HUES48 (cell line): ENCODE measurements at regions not wholly inside any gene's neighbourhood (a gene's known extent, or its start where the extent isn't known, plus 50 kb on each side); places are given as distances from the start of the nearest gene placed in this dataset.

Experiments used
- H3K27ac ChIP-seq: one replicate; pipeline ENCODE4 v1.7.0; 2013; ENCODE audit warnings: low read depth, low read length, inconsistent platforms
- H3K27me3 ChIP-seq: 2 replicates; pipeline ENCODE4 v1.6.1; 2013; ENCODE audit warnings: mild to moderate bottlenecking, low read length; ENCODE audit not compliant: control insufficient read depth, insufficient read depth
- H3K36me3 ChIP-seq: 2 replicates; pipeline ENCODE4 v1.6.1; 2013; ENCODE audit warnings: low read length; ENCODE audit not compliant: control insufficient read depth, insufficient read depth
- H3K4me1 ChIP-seq: 2 replicates; pipeline ENCODE4 v1.6.1; 2013; ENCODE audit warnings: mild to moderate bottlenecking, low read length; ENCODE audit not compliant: control insufficient read depth, insufficient read depth
- H3K4me3 ChIP-seq: 2 replicates; pipeline ENCODE4 v1.5.1; 2013; ENCODE audit warnings: mild to moderate bottlenecking, low read depth, low read length
- H3K9ac ChIP-seq: 2 replicates; pipeline ENCODE4 v1.6.1; 2013; ENCODE audit warnings: mild to moderate bottlenecking, low read depth, low read length, moderate library complexity
- H3K9me3 ChIP-seq: 2 replicates; pipeline ENCODE4 v1.6.1; 2013; ENCODE audit warnings: low read length; ENCODE audit not compliant: control insufficient read depth, insufficient read depth

DNA sequence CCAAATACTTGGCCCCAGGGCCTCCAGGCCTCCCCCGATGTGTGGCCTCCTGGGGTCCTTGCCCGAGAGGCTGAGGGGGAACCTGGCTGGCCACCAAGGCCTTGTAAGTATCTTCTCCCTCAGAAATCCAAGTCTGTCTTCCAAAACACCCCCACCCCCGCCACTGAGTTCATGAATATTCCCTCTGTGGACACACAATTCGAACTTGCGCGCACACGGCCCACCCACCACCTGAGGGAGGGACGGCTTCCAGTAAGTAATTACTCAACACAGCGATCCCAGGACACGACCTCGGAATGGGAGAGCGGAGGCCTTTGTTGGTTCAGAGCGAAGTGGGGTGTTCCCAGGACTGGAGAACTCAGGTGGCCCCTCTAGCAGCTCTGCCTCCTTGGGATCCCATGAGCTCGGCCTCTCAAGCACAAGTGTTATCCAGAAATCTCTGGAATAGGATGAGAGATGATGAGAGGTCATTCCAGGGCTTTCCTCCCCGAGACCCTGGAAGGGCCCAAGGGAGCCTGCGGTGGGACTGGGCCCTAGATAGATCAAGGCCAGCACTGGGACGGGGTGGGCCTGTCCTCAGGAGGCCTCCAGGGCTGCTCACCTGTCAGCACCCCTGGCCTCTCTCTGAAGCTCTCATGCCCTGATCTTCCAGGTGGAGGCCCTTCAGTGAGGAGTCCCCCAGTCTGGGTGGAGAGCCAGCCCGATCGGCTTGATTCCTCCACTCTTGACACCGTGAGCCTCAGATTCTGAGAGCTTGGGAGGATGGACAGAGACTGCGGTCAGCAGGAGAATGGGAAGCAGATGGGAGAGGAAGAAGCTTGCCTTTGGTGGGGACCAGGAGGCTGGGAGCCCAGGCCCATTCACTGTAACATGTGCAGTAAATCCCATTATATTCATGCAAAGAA, 219.0 kb upstream of the RTL1 start:
- no peak overlapping the region for H3K27ac ChIP-seq
- H3K4me3 ChIP-seq = no peak overlapping the region
- H3K9ac ChIP-seq = no peak overlapping the region
- no peaks in the 10 kb centered on the region for H3K4me1 ChIP-seq
- no peaks in the 10 kb centered on the region for H3K9me3 ChIP-seq
- H3K36me3 ChIP-seq = no peaks in the 10 kb centered on the region
- H3K27me3 ChIP-seq = no peaks in the 10 kb centered on the region

DNA sequence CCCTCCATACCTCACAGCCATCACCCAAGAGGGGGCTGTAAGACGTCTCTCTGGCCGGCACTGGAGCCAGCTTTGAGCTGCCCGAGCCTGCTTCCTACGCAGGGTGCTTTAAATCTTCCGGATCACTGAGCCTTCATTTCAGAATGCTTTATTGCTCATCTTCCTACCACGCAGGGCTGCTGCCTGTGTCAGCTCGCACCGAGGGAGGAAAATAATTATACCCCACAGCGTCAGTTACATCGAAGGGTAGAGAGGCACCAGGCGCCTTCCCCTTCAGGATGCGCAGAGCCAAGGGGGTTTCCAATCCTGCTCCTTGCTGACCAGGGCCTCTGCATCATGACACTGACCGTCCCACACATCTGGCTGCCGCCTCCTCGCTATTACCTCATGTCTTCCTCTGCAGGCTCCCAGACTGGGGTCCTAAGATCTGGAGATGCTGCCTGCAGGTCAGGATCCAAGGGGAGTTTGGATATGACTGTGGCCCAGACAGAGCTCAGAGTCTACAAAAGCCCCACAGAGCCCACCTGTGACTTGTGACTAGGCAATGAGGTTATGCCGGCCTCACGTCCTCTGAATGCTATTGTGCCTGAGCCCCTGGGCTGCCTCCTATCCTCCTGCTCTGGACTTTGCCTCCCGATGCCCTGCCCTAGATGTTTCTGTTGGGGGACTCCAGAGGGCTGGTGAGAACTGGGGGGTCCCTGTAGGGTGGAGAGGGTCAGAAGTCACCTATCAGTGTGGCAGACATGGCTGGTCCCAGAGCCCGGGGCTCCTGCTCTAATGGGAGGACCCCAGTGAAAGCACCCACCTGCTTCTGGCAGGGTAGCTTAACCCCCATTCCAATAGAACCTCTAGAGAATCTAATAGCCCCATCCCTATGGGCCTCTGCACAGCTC, 220.3 kb upstream of the RTL1 start:
- H3K36me3 ChIP-seq = no peaks in the 10 kb centered on the region
- H3K4me1 ChIP-seq = no peaks in the 10 kb centered on the region
- H3K27me3 ChIP-seq = no peaks in the 10 kb centered on the region
- H3K9ac ChIP-seq = no peak overlapping the region
- H3K27ac ChIP-seq = no peak overlapping the region
- H3K4me3 ChIP-seq = no peak overlapping the region
- H3K9me3 ChIP-seq = no peaks in the 10 kb centered on the region

DNA sequence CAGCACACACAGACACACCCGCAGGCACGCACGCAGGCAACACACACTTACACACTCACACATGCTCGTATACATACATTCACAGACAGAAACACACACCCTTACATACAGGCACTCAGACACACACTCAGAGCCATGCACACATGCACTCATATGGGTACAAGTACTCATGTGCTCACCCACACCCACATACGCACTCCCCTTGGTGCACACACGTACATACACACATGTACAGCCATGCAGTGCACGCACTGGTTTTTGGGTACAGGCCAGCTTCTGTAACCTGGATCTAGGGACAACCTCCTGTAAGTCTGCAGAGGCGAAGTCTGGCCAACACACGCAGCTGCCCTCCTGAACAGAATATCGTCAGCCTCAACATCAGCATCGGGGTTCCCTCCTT, 221.3 kb upstream of the RTL1 start:
- no peaks in the 10 kb centered on the region for H3K27me3 ChIP-seq
- H3K27ac ChIP-seq = no peak overlapping the region
- H3K4me1 ChIP-seq = no peaks in the 10 kb centered on the region
- H3K36me3 ChIP-seq = no peaks in the 10 kb centered on the region
- no peak overlapping the region for H3K9ac ChIP-seq
- H3K4me3 ChIP-seq = no peak overlapping the region
- no peaks in the 10 kb centered on the region for H3K9me3 ChIP-seq

DNA sequence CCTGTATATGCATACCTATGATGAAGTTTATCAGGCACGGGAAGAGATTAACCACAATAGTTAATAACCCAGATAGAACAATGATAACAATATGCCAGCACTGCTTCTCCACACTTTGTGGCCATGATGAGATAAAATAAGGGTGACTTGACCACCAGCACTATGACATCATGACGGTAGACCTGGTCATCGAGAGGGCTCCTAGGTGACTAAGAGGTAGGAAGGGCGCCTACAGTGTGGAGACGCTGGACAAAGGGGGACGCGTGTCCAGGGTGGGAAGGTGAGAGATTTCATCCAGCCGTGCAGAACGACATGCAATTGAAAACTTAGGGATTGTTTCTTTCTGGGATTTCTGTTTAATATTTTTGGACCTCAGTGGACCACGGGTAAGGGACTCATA, 221.8 kb upstream of the RTL1 start:
- Histone ChIP-seq H3K4me1 (no peaks in the 10 kb centered on the region), H3K4me3 (no peak overlapping the region), H3K27ac (no peak overlapping the region), H3K9ac (no peak overlapping the region), H3K9me3 (no peaks in the 10 kb centered on the region), H3K36me3 (no peaks in the 10 kb centered on the region), H3K27me3 (no peaks in the 10 kb centered on the region)

DNA sequence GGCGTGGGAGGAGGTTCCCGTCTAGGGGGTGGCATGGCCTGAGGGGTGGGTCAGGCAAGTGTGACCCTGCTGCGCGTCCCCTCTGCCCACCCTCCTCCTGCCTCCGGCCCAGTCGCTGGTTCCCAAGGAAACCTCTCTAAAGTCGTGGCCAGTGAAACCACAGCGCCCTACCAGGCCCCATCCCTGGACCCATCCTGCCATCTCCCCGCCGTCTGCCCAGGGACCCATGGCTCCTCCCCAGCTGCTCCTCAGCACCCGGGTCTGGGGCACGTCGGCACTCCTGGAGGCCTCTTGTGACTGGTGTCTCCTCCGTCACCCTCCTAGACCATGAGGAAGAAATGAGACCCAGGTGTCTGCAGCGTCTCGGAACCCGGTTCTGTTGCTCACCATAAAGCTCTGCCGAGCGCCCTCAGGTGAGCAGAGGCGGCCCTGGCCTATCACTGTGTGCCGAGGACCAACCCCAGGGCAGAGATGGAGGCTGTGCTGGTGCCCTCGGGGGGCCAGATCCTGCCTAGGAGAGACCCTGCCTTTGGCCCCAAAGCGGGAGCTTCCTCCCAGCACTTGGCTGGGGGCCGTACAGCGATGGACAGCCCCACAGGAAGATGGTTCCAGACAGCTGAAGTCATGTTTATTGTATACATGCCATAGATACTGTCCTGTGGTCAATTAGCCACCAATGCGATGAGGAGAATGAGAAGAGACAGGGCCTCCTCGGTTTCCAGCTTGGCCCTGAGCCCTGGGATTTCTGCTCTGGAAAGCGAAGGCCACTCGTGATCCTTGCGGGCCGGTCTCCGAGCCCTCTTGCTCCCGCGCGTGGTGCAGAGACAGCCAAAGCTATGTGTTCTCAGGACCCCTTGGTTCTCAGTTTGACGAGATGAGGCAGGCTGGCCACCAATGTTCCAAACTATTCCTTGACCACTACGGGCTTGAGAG, 222.5 kb upstream of the RTL1 start:
- Histone ChIP-seq H3K36me3 (no peaks in the 10 kb centered on the region), H3K27me3 (no peaks in the 10 kb centered on the region), H3K9ac (no peak overlapping the region), H3K4me3 (no peak overlapping the region), H3K27ac (no peak overlapping the region), H3K9me3 (no peaks in the 10 kb centered on the region), H3K4me1 (no peaks in the 10 kb centered on the region)

DNA sequence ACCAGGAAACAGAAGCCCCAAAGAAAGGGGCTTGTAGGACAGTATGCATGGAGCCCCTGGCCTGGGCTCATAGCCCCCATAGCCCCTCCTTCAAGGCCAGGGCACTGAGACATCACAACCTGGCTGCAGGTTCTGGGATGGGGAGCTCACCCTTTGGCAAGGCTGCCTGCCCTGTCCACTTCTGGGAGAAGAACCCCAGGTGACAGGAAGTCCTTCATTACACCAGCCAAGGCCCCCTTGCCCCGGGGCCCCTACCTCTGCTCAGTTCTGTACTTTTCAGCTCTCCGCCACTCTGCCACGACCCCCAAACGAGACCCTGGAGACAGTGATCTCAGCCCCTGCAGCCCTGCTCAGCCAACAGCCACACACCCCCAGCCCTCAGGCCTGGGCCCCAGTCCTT, 223.2 kb upstream of the RTL1 start:
- Histone ChIP-seq H3K9ac (no peak overlapping the region), H3K36me3 (no peaks in the 10 kb centered on the region), H3K4me1 (no peaks in the 10 kb centered on the region), H3K27me3 (no peaks in the 10 kb centered on the region), H3K9me3 (no peaks in the 10 kb centered on the region), H3K4me3 (no peak overlapping the region), H3K27ac (no peak overlapping the region)

DNA sequence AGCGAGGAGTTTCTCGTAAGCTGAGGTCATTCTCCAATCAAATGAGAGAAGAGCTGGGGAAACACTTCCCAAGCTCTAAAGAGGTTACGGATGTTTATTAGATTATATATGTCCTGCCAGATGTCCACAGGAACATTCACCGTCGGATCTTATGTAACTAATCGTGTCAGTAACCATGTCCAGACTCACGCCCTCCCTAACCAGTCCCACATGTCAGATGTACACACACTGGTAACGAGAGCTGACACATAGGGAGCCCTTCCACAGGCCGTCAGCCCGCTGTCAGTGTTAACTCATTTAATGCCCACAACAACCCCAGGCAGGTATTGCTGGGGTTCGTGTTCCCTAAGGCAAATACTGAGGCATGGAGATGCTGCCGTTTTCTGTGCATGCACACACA, 223.7 kb upstream of the RTL1 start:
- Histone ChIP-seq H3K27ac (no peak overlapping the region), H3K27me3 (no peaks in the 10 kb centered on the region), H3K9me3 (no peaks in the 10 kb centered on the region), H3K9ac (no peak overlapping the region), H3K4me3 (no peak overlapping the region), H3K4me1 (no peaks in the 10 kb centered on the region), H3K36me3 (no peaks in the 10 kb centered on the region)

DNA sequence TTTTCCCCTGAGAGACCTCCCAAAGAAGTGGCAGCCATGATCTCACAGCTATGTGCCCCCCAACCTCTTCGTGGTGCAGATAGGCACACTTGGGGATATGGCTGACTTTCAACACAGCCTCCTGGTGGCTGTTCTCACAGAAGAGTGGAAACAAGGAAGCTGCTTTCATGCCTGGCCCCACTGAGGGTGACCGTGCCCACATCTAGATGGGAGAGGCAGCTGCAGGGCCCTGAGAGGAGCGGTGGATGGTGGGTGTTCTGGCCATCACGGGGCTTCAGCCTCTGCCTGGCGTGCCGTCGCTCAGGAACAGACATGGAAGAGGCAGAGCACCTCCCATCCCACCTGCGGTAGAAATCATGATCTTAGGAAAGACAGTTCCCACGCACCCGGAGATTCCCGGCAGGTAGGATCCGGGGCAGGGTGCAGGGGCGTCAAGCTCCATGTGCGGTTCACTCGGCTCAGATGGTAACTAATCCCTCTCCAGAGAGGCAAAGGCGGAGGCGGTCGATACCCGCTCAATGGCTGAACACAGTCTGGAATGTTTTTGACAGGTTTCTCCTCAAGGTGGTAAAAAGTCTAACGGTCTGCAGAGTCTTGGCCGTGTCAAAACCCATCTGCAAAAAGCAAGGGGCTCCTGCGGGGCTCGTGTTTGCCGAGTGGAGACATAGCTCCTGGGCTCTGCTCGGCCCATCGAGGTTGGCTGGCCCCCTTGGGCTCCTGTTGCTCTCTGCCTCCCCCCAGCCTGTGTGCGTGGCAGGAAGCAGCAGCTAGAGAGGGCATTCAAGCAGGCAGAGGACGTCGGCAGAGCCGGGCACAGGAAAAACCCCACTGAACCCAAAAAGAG, 225.2 kb upstream of the RTL1 start:
- Histone ChIP-seq H3K27ac (no peak overlapping the region), H3K4me1 (no peaks in the 10 kb centered on the region), H3K9ac (no peak overlapping the region), H3K4me3 (no peak overlapping the region), H3K36me3 (no peaks in the 10 kb centered on the region), H3K27me3 (no peaks in the 10 kb centered on the region), H3K9me3 (no peaks in the 10 kb centered on the region)

DNA sequence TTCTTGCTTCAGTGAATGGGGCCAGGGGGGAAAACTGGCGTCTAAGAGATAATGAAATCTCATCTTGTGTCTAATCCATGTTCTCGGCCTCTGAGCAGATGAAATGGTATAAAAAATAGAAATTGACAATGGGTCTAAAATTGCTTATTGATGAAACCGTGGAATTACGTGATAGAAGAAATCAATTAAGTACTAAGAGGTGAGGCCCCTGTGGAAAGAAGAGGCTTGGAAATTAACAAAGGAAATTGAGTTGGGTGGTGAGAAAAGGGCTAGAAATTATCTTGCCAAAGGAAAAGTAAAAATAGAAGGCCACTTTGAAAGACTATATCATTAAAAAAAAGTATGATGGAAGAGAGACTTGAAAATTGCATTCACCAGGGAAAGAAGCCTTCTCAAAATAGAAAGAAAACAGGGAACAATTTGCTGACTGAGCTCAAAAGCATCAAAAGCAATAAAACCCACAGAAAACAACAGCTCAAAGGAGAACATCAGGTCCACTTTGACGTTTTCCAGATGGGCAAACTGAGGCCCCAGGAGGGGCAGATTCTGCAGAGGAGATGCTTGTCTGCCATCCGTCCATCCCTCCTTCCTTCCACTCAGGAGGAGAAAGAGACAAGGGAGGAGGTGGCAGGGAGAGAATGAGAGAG, 226.1 kb upstream of the RTL1 start:
- H3K27ac ChIP-seq = no peak overlapping the region
- H3K27me3 ChIP-seq = no peaks in the 10 kb centered on the region
- no peak overlapping the region for H3K4me3 ChIP-seq
- no peaks in the 10 kb centered on the region for H3K36me3 ChIP-seq
- H3K9me3 ChIP-seq = no peaks in the 10 kb centered on the region
- H3K9ac ChIP-seq = no peak overlapping the region
- no peaks in the 10 kb centered on the region for H3K4me1 ChIP-seq
